NCI-H1092 treated with DMSO at 0.1 percent for 48 hours (cell line): ENCODE measurements at regions not wholly inside any gene's neighbourhood (a gene's known extent, or its start where the extent isn't known, plus 50 kb on each side); places are given as distances from the start of the nearest gene placed in this dataset.
"Not testable (repeated sequence)": the region's sequence is repeated elsewhere in the genome, so short reads cannot be mapped to it uniquely, and the experiment has no call there.

ENCODE experiments used
- DNase-seq: peaks from one replicate; lab custom pipeline; 2025; lab: John Stamatoyannopoulos, UW

DNA sequence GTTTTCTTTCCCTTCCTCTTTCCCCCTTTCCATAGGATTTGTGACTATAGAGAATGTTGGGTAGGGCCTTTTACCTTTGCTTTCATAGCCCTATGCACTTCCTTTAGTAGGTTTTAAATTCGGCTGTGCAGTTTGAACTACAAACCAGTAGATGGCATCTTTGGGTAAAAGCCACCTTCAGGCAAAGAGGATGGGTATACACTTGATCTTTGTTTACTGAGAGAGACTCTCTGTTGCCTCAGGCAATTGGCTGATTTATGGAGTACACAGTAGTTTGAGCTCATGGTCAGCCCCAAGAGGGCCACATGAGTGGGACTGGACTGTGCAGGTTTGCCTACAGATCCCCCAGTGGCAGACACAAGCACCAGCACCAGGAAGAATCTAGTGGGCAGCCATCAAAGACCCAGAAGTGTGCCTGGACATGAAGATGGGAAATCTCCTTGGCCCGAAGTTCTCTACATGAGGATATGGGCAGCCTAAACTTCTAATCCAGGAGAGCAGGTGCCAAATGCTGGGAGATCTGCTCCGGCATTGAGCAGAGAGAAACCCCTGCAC is 1304.3 kb upstream of the DDX18 start:
- DNase-seq = peak; percentile 25

DNA sequence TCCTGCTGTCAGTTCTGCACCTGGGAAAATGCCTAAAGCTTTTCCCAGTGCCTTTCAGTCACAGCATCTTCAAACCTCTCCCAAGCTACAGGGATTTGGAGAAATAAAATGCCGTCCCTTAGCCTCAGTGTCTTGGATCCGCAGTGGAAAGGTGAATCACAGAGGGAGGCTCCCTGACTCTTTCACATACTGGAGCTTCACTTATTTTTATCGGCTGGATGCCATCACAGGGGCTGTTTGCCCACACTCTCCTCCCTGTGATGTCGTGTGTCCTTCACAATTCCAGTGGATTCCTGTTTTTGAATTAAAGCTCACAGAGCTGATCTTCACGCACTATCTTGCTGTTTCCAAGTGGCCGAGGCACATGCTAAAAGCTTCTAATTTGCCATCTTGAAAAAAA is 1303.1 kb upstream of the DDX18 start:
- no peak for DNase-seq

DNA sequence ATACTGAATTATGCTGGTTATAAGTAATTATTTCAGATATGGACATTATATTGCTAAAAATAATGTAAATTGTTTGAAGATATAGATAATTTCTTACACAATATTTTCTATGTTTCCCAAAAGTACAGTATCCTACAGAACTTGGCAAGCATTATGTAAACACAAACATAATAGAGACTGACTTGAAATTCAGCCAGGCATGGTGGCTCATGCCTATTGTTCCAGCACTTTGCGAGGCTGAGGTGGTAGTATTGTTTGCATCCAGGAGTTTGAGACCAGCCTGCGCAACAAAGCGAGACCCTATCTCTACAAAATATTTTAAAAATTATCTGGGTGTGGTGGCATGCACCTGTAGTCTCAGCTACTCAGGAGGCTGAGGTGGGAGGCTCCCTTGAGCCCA is 1300.5 kb upstream of the DDX18 start:
- DNase-seq = no peak

DNA sequence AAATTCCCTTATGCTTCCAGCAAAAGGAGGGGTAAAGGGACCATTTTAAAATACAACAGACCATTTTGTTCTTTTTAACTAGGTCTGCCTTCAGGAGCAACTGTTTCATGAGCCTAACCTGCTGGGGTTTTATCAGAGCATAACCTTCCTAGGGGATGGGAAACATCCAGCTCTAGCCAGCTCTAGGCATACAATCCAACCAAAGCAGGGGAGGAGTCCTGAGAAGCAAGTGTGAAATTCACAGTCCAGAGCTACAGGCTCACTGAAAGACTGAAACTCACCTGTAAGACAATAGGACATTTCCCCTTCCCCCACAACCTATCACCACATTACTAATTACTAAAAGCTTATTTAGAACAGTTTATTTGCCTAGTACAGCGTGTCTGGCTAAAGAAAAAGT is 1296.6 kb upstream of the DDX18 start:
- no peak for DNase-seq

DNA sequence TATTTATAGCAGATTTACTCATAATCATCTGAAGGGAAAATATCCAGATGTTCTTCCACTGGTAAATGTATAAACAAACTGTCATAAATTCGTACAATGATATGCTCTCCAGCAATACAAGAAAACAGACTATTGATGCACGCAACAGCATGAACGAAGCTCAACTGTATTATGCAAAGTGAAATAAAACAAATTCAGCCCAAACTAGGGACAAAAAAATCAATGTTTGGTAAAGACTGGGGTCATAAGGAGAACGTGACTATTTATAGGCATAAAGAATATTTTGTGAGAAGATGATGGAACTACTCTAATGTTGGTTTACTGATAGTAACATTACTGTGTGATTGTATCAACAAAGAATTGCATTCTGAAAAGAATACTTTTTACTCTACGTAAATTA is 1276.7 kb upstream of the DDX18 start:
- DNase-seq = no peak

DNA sequence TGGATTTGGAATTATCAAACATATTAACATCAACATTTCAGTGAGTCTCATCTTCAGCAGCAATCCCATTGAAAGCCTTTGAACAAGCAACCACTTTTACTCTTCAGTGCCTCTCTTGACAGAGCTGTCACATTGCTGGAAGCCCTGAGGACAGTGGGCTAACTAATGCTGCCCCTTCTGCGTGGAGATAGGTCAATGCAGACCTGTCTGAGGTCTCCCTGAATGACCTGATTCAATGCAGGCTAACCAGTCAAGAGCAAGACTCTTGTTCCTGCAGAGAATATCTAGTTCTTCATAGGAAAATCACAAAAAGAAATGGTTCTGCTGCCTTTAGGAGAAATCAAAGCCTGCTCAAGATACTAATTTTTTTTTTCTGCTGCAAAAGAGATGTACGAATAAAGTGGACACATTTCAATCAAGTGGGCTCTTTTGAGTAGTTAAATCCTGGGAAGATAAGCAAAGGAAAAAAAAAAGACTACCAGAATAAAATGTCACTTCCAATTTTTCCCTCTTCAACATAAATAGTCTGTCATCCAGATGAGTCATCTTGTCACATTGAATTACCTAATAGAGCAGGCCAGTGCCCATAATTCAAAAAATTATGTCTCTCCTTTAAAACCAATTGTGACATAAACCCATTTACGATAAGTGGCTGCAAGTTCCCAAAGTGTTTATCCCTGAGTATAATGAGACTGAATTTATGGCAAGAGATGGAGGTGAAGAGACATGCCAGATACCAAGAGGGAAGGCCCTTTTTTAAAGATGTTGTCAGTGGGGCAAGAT is 1269.0 kb upstream of the DDX18 start:
- no peak for DNase-seq

DNA sequence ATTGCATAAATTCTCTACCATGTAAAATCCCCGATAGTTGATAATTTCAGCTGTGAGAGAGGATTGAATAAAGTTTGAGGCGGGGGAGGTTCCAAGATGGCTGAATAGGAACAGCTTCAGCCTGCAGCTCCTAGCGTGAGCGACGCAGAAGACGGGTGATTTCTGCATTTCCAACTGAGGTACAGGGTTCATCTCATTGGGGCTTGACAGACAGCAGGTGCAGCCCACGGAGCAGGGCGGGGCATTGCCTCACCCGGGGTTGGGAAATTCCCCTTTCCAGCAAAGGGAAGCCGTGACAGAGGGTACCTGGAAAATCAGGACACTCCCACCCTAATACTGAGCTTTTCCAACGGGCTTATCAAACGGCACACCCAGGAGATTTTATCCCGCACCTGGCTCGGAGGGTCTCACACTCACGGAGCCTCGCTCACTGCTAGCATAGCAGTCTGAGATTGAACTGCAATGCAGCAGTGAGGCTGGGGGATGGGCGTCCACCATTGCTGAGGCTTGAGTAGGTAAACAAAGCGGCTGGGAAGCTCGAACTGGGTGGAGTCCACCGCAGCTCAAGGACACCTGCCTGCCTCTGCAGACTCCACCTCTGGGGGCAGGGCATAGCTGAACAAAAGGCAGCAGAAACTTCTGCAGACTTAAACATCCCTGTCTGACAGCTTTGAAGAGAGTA is 1261.6 kb upstream of the DDX18 start:
- not testable (repeated sequence) for DNase-seq

DNA sequence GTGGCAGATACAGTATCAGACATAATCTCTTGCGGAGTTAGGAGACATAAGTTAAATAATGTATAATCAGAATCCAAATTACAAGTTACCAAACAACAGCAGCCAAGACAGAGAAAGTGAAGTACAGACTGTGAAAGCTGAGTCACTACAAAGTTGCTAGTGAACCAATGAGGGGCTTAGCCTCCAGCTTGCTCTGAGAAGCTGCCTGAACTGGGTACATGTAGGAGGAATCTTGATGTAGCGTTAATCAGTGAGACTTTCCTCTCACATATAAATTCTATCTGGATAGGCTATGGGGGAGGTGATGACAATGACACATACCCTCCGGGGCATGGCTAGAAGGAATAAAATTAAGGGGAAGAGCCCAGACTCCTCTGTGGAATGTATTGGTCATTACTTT is 1234.3 kb upstream of the DDX18 start:
- DNase-seq = no peak

DNA sequence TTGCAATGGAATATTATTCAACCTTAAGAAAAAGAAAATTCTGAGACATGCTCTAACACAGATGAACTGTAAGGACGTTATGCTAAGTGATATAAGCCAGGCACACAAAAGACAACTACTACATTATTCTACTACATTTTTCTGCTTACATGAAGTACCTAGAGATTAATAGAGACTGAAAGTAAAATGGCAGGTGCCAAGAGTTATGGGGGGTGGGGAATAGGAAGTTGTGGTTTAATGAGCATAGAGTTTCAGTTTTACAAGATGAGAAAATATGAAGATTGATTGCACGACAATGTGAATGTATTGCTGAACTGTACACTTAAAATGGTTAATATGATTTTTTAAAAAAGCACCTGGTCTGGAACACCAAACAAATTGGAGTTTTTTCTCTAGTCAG is 1231.6 kb upstream of the DDX18 start:
- DNase-seq = no peak

DNA sequence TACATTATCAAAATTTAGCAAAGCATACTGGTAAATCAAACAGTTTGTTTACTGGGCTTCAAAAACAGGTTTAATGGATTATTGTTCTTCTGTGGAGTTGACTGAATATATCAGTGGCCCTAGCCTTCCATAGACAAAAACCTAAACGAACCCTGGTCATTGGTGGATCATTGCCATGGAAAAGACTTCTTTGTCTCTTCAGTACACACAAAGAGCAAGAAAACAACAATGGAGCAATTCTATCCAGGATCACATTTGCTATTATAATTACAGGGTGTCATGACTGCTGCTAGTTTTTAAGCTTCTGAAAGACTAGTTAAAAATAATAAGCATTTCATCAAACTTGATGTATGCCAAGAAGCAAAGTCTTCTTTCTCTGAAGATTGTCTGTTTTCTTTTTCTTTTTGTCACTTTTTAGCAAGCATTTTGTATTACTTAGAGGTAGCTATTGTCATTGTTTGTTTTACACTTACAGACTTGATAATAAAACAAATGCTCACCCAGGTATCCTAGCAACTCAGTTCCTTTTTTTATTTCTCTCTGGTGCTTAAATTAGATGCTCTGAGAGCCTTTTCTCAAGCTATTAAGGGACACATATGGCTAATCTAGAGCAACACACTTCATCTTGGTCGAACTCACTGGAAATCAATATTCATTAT is 1228.7 kb upstream of the DDX18 start:
- DNase-seq = peak; percentile 58

DNA sequence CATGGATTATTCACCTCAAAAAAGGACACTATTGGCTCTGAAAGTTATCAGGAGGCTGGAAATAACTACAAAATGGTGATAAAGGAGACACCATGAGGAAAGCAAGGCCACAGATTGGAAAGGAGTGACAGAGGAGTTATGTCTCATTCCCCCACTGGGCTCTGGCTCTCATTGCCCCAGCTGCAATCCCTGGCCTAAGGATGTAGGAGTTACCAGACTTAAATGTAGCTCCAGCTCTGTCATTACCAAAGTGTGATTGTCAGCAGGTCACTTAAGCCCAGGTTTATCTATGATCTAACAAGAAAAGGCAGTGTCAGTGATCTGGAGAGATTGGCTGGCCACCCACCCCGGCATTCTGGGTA is 1228.2 kb upstream of the DDX18 start:
- no peak for DNase-seq
